NCI-H2227 treated with DMSO at 0.1 percent for 48 hours (cell line): ENCODE measurements at regions not wholly inside any gene's neighbourhood (a gene's known extent, or its start where the extent isn't known, plus 50 kb on each side); places are given as distances from the start of the nearest gene placed in this dataset.
"Not testable (repeated sequence)": the region's sequence is repeated elsewhere in the genome, so short reads cannot be mapped to it uniquely, and the experiment has no call there.

Experiments
- DNase-seq: peaks from one replicate; lab custom pipeline; 2025; lab: John Stamatoyannopoulos, UW

DNA sequence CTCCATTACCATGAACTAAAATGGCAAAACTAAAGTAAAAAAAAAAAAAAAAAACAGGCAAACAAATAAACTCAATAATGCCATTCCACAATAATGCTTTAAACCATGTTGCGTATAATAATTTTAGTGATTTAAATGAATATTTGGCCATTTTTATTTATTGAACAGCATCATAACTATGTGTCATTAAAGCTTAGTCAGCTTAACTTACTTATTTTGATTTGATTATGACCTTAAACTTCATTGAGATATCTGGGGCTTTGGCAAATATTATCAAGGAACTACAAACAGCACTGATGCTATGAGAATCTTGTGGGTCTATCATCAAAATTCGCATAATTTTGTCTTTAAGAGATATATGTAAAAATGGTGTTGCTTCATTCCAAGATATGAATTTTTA, 1610.3 kb upstream of the NUDT12 start:
- no peak for DNase-seq

DNA sequence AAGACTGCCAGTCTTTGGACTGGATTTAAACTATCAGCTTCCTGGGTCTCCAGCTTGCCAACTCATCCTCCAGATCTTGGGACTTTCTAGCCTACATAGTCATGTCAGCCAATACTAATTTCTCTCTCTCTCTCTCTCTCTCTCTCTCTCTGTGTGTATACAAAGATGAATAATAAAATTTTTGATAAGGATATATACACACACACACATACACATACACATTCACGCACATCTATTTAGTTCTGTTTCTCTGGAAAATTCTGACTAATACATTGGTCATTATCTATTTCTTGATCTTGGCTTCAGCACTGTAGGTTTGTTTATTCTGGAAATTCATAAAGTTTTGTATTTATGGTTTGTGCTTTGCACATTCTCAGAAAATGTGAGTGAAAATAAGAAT, 1606.2 kb upstream of the NUDT12 start:
- DNase-seq, result no peak

DNA sequence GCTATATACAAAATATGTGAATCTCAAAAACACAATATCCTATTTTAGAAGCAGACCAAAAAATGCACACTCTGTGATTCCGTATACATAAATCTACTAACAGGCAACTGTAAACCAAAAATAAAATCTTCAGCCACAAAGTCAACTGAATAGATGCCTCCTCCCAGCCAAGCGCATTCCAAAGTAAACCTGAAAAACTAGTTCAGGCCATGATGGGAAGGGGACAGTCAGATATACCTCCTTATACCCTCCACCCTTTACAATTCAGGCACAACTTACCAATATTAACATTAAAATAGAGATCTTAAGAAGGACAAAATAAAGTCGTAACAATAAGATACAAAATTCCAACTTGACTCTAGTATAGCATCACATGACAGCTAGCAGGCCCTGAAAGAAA, 1604.5 kb upstream of the NUDT12 start:
- DNase-seq, result no peak

DNA sequence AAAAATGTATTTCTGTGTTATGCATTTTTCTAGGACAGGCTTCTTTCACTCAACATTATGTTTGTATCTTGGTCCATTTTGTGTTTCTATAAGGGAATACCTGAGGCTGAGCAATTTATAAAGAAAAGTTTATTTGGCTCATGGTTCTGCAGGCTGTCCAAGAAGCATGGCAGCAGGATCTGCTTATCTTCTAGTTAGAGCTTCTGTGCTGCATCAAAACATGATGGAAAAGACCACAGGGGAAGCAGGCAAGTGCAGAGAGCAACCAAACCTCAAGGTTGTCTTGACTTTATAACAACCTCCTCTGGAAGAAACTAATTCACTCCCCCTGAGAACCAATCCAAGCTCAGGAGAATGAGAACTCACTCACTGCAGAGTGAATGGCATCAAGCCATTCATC, 1601.0 kb upstream of the NUDT12 start:
- no peak for DNase-seq

DNA sequence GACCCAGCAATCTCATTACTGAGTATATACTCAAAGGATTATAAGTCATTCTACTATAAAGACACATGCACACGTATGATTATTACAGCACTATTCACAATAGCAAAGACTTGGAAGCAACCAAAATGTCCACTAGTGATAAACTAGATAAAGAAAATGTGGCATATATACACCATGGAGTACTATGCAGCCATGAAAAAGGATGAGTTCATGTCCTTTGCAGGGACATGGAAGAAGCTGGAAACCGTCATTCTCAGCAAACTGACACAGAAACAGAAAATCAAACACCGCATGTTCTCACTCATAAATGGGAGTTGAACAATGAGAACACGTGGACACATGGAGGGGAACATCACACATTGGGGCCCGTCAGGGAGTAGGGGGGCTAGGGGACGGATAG, 1600.0 kb upstream of the NUDT12 start:
- DNase-seq, result not testable (repeated sequence)

DNA sequence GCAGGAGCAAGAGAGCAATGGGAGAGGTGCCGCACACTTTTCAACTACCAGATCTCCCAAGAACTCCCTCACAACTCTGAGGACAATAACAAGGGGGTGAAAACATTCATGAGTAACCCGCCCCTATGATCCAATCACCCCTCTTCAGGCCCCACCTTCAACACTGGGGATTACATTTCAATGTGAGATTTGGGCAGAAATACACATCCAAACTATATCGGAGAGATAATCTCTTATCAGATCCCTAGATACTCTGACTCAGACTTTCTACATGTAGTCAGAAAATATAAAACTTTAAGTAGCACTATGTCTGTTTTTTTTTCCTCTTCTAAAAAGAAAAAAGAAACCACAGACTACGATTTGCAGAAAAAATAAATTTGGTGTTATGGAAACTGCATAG, 1595.9 kb upstream of the NUDT12 start:
- DNase-seq, result no peak

DNA sequence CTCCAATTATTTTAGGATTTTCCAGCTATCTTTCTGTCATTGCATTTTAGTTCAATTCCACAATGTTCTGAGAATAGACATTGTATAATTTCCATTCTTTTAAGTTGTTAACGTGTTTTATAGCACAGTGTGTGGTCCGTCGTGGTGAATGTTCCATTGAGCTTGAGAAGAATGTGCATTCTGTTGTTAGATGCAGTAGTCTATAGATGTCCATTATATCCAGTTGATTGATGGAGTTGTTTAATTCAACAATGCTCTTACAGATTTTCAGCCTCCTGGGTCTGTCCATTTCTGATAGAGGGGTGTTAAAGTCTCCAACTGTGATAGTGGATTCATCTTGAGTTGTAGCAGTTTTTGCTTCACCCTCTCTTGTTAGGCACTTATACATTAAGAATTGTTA, 1587.7 kb upstream of the NUDT12 start:
- DNase-seq, result peak; percentile 12

DNA sequence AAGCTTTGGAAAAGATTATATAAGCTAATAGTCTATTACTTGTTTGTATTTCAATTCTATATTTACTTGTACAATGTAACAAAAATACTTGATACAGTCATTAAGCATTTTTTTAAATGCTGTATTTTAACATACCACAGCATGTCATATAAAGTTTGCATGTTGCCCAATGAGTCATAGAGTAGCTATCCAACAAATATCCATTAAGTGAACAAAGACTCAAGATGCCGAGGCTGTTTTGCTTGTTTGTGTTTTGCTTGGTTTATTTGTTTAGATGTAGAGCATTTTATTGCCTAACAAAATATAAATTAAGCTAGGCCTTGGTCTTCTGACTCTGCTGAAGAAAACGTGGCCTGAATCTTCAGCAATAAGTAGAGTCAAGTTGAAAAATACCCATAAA, 1584.3 kb upstream of the NUDT12 start:
- DNase-seq, result no peak

DNA sequence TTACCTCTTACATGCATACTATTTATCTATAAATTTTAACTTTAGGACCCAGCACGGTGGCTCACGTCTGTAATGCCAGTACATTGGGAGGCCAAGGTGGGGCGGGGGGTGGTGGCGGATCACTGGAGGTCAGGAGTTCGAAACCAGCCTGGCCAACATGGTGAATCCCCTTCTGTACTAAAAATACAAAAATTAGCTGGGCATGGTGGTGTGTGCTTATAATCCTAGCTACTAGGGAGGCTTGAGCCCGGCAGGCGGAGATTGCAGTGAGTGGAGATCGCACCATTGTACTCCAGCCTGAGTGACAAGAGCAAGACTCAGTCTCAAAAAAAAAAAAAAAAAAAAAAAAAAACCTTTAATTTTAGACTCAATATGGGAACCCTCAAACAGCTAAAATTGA, 1582.6 kb upstream of the NUDT12 start:
- no peak for DNase-seq

DNA sequence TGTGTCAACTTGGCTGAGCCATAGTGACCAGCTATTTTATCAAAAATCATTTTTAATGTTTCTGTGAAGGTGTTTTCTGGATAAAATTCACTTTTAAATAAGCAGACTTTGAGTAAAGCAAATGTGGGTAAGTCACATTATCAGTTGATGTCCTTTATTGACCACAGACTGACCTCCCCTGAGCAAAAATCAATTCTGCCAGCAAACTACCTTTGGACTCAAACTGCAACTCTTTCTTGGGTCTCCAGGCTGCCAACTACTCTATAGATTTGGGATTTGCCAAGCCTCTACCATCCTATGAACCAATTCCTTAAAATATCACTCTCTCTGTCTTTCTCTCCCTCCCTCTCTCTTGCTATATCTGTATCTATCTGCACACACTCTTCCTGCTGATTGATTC, 1571.7 kb upstream of the NUDT12 start:
- DNase-seq, result no peak

DNA sequence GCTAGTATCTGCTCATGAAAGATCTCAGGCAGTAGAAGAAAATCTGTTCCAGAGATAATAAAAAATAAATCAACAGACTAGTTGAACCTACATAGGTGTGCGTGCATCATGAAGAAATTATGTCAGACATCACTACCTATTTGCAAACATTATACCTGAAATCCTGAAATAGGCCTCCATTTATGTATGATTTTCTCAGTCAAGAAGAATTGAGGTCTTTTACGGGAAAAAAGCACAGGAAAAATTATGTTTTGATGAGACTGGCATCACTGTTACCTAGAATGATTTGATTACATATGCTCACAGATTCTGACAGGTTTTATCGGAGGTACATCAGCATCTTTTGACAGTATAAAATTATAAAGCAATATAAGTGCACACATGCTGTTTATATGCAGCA, 1570.5 kb upstream of the NUDT12 start:
- DNase-seq, result no peak

DNA sequence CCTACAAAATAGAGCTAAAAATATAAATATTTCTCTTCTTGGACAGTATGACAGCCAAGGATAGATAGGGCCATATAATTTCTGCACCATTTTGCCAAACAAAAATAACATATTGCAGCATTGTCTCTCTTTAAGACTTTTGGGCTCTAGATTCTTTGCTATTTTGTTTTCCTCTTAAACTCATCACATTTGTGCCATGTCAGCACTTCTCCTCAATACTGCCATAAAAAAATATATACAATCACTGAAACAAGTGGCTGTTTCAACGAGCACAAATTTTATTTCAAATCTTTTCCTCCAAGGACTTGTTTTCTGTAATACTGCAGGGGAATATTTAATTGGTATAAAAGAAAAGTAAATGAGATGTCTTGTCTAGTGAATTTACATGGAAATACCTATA, 1570.0 kb upstream of the NUDT12 start:
- DNase-seq, result no peak

DNA sequence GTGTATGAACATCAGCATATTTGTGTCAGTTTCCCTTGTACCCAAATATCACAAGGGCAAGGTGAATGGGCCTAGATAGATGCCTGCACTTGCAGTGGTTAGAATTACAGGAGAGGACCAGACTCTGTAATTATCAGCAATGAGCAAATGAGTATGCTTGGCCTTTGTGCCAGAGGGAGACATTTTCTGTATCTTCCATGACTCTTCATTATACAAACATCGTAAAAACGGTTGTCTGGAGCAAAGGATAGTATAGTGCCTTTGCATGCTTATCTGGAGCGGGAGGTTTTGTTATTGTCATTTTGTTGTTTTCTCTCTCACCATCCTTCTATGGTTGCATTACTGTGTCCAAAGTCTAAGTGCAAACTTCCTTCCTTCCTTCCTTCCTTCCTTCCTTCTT, 1568.5 kb upstream of the NUDT12 start:
- DNase-seq, result no peak

DNA sequence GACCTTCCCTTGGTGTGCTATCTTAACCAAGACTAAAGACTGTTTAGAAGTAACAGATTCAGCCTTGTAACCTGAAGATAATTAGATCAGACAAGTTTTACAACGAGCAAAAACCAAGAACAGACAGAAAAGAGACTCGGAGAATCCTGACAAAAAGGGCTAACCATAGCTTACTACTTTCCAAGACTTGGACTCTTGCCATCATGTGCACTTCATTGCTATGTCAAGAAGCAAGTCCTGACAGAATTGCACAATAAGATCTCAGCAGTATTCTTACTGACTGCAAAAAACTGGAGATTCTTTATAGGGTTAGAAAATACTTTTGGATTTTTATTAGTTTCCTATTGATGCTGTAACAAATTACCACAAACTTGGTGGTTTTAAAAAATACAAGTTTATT, 1539.0 kb upstream of the NUDT12 start:
- no peak for DNase-seq

DNA sequence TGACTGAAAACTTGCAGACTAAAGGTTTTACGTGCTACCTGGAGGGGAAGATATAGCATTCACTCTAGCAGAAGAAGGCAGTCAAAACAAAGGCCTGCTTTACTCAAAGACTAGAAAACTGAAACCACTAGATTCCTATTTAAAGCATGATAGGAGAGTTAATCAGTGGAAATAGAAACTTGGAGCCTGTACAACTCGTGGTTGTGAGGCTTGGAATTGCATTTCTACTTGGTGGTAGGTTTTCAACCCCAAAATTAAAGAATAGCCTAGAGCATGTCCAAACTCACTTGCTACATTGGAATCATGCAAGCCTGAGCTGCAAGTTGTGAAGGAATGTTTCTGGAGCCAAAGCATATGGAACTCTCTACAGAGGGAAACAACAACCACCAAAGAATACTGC, 1526.4 kb upstream of the NUDT12 start:
- DNase-seq, result no peak

DNA sequence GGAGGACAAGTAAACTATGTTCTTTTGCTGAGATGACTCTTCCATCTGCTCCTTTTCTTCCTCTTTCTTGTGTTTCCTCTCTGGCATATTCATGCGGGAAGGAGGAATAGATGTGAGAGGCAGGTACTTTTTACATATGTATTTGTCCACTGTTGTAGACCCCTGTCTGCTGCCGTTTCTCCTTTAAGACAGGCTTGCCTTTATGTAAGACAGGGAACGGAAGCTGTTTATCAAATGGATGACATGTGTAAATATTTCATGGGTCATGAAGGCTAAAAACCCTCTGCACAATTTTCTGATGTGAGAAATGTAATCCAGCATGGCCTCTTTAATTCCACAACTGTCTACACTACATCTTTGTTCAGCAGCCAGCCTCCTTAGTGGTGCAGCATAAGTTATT, 1525.5 kb upstream of the NUDT12 start:
- DNase-seq, result no peak

DNA sequence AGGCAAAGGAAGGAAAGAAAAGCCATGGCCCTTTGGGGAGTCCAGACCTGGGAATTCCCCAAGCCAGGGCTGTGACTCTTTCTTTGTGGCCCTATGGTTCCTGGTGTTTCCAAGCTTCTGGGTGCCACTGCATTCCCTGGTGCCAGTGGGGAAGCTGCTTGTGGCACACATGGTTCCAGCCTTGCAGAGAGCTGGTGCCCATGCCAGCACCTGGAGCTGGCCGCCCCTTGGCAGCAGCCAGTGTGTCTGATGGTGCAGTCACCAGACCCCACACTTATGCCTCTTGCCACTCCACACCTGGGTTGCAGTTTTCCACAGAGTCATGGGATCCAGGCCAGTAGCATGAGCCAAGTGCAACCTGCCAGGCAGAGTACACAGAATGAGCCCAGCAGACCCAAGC, 1495.3 kb upstream of the NUDT12 start:
- DNase-seq, result no peak

DNA sequence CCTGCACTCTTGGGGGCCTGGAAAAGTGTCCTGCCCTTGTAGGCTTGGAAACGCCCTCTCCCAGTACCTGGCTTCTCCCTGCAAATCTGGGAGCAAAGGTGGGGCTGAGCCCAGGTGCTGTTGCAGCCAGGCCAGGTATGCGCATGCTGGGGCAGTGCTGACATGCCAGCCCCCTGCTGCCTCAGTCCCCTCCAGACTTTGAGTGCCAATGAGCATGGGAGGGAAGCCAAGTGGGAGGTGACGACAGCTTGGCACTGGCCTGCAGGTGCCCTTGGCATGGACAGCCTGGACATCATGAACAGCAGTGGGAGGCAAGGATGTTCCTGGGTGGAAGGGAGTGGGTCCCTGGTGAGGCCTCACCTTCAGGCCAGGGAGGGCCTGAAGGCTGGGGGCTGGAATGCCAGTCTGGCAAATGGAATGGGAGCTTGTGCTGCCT, 1494.4 kb upstream of the NUDT12 start:
- no peak for DNase-seq

DNA sequence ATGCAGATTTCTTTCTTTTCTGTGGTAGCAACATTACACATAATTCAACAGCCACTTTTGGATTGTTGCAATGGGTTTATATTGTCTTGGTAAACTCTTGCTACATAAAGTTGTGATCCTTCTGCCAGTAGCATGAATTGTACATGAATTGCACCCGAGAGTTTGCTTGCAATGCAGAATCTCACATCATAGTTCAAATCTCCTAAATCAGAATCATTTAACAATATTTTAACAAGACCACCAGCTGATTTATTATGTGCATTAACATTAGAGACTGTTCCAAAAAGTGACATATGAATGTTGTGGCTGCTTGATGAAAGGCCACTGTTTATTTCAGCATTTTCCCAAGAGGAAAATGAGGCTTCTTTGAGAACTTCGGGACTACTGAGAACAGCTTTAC, 1491.8 kb upstream of the NUDT12 start:
- no peak for DNase-seq

DNA sequence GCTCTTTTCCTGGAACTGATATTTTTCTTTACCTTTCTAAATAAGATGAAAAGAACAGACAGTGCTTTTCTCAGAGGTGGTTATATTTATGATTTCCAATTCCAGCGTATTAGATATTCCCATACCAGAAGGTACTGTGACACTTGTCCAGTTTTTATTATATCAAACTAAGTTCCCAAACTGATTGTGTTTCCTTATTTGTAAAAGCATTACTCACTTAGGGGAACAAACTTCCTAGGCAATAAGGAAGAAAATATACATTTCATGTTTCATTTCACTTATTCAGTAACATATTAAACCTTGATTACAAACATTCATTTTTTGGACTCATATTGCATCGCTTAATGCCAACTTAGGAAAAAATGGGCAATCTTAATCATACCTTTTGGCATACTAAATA, 1480.0 kb upstream of the NUDT12 start:
- DNase-seq, result no peak

DNA sequence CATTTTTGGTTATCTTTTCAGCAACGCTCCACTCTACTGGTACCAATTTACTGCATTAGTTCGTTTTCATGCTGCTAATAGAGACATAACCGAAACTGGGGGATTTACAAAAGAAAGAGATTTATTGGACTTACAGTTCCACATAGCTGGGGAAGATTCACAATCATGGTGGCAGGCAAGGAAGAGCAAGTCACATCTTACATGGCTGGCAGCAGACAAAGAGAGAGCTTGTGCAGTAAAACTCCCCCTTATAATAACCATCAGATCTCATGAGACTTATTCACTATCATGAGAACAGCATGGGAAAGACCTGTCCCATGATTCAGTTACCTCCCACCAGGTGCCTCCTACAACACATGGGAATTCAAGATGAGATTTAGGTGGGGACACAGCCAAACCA, 1474.2 kb upstream of the NUDT12 start:
- DNase-seq, result not testable (repeated sequence)

DNA sequence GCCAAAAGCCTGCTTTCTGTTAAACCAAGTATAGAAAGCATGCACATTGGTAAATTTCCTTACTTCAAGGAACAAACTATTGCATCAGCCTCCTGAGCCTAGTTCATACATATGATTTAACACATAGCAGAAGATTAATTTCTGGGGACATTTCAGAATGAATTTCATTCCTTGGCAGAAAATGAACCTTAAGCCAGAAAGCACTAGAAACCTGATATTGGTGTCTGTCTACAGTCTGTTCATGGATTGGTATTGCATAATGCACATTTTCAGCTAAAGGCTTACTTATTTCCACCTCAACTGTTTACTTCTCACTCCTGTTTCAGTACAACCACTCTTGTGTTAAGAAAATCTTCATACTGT, 1471.8 kb upstream of the NUDT12 start:
- no peak for DNase-seq

DNA sequence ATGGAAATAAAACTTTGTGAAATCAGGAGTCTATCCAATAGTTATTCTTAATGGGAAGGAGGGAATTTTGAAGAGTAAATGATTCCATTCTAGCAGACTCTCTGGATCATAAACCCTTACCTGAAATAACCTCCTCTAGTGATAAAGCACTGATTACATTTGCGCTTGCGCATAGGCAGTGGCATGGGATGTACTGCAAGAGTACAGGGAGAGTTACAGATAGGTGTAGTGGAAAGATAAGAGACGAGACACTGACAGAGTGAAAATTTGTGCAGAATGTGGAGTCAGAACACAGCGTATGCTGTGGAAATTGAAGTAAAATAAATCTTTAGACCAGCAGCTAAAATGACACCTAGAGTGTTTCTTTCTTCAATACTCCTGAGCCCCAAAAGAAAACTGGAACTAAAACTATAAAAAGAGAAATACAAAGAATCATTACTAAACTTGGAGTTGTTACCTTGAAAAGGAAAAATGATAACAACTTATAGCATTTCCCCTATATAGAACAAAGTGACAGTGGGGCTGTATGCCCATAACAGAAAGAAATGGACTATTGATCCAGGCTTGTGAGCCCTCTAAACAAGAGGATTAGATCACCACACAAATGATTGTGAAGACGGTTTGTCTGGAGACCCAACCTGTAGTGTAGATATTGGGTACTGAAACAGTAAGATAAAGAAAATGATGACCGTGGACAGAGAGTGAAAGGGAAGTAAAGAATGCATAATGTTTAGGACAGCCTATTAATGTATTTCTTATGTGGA, 1471.2 kb upstream of the NUDT12 start:
- DNase-seq, result no peak

DNA sequence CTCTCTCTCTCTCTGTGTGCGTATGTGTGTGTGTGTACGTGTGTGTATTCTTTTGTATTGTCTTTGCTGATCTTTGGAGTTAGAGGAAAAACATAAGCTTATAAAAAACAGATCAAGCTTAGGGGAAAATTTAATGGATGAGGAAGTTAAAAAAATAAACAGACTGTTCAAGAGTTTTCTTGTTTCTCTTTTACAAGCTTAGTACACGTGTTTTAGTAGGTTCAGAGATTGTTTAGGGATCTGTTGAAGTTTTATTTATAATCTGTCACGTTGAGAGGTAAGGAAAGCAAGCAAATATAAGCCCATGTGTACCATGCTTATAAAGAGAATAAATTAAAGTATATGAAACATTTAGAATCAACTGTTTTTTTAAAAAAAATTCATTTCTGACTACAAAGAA, 1470.3 kb upstream of the NUDT12 start:
- no peak for DNase-seq

DNA sequence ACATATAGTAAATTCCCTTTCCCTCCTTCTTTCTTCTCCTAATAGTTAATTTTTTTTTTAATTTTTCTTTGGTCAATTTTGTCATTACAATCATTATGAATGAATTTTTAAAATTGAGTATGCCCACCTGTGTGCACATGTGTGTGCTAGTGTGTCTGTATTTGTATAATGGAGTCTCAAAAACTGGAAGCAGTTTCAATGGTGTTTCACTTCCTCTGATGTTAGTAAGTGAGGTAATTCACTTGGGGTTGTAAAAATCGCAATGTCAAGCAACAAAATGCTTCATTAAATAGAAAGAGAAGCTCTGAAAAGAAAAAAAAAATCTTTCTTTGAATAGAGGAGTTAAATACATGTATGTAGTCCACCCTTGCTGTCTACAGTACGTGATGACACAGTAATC, 1467.6 kb upstream of the NUDT12 start:
- DNase-seq, result no peak
